ENCODE measurements at regions not wholly inside any gene's neighbourhood (a gene's known extent, or its start where the extent isn't known, plus 50 kb on each side); places are given as distances from the start of the nearest gene placed in this dataset.
"Not testable (repeated sequence)": the region's sequence is repeated elsewhere in the genome, so short reads cannot be mapped to it uniquely, and the experiment has no call there.

DNA sequence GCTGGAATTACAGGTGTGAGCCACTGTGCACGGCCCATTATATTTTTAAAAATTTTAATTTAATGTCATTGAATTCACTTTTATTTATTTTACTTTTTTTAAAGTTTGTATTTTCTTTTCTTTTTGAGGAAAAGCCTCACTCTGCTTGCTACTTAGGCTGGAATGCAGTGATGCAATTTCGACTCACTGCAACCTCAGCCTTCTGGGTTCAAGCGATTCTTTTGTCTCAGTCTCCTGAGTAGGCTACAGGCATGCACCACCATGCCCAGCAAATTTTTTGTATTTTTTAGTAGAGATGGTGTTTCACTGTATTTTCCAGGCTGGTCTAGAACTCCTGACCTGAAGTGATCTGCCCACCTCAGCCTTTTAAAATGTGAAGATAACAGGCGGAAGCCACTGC, 277.5 kb upstream of the HSFY2 start:
- DNase-seq (ENCODE audit: low spot score) = no peak

DNA sequence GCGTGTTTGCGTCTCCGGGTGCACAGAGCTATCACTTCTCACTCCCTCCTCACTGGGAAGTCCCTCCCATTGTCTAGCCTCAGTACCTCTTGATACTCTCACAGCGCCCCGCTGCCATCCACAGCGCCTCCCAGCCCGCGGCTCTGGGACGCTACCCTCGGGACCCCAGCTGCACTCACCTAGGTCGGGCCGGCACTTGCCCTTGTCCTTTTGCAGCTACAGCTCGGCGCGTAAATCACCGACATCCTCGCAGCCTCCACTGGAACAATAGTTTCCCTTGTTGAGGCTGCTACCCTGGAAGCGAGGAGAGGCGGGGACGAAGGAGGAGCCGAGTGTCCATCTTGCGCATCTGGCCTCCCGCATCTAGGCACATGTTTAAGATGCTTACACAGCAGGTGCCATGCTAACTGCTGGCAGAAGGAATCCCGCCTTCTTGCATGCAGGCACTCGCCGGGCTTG, 269.5 kb upstream of the HSFY2 start:
- DNase-seq (ENCODE audit: low spot score) = peak; percentile 24

DNA sequence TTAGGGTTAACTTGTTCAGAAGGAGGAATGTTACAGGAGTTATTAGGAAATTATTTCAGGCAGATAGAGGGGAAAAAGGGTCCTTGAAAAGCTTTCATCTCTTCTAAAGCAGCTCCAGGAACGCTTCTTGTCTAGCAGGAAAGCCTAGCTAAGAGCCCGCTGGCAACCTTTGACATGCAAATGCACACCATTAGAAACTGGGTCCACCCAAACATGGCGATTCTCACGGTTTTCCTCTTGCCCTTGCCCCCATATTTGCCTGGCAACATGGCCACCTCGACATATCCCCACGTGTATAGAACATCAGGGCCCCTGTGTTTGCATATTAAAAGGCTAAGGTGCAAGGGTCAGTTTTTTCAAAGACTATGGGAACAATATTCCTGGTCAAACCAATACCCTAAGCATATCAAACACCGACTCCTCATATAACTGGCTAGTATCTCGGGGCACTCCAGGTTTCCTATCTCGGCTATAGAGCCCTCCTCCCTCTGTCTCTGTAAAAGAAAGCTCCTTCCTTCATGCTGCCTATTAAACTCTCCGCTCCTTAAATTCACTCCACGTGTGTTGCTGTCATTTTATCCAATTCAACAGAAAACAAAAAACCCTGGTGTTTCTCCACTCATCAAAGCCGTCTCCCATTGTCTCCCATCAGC, 268.9 kb upstream of the HSFY2 start:
- peak; percentile 7 for DNase-seq (ENCODE audit: low spot score)

DNA sequence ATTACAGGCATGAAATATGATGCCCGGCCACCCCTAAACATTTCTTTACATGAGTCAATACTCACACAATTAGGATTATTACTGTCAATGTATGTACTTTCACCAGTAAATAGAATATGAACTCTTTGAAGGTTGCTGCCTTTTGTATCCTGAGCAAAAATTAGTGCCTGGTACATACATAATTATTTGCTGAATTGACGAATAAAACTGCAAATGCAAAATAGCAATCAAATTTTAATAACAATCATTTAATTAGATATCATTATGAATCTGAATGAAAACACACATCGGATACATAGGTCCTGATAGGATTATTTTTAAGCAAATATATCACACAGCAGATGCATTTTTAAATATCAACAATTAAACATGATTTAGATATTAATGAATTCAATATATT, 253.1 kb upstream of the HSFY2 start:
- no peak for DNase-seq (ENCODE audit: low spot score)

DNA sequence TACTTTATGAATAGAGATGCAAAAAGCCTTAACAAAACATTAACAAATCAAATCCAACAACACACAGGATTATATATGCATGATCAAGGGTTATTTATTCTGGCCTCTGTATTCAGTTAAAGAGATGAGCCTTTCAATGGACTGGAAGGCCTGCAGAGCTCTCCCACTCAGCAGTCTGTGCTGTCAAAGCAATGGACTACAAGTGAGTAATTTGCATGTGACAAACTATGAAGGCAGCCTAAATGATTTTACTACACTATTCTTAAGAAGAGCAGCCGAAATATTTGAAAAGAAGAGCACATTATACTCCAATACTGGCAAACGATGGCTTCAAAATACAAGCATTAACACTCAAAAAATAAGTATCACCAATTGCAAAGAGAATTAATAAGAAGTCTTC, 250.4 kb upstream of the HSFY2 start:
- no peak for DNase-seq (ENCODE audit: low spot score)

DNA sequence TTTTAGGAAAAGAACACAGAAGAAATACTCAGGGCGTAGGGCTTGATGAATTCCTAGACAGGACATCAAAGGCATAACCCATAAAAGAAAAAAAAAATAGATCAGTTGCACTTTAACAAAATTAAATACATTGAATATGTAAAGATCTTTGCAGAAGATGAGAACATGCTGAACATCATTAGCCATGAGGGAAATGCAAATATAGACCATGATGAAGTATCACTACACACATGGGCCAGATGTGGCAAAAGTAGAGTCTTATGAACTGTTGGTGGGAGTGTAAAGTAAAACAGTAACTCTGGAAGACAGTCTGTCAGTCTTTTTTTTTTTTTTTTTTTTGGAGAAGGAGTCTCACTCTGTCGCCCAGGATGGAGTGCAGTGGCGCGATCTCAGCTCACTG, 246.7 kb upstream of the HSFY2 start:
- DNase-seq (ENCODE audit: low spot score) = no peak

DNA sequence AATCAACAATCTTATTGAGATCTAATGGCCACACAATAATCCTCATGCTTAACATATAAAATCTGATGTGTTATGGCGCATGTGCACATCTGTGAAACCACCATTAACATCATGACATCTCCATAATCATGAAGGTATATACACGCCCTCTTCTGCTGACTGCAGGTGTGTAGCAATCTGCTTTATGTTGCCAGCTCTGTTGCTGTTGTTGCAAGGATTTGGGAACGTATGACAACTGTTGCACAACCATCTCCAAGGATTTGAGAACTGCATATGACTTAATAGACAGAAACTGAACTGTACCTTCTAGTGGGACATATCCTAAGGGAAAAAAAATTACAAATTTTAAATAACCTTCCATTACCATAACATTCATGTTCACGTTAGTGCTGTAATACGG, 243.5 kb upstream of the HSFY2 start:
- DNase-seq (ENCODE audit: low spot score) = no peak

DNA sequence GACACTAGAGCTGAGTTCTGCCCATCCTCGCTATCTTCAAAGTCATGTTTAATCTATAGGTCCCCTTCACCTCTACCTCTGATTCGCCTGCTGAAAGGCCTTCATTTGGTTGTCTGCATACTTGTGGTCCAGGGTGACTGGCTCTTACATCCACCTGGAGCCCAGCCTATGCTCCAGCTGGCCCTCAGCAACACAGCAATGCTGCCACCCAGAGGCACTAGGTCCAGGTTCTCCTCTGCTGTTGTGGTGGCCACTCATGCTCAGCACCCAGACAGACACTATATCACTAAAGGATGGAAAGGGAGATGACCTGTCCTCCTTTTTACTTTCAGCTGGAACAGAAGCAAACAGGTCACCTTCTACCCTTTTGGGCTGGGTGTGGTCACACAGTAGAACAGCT, 242.3 kb upstream of the HSFY2 start:
- no peak for DNase-seq (ENCODE audit: low spot score)

DNA sequence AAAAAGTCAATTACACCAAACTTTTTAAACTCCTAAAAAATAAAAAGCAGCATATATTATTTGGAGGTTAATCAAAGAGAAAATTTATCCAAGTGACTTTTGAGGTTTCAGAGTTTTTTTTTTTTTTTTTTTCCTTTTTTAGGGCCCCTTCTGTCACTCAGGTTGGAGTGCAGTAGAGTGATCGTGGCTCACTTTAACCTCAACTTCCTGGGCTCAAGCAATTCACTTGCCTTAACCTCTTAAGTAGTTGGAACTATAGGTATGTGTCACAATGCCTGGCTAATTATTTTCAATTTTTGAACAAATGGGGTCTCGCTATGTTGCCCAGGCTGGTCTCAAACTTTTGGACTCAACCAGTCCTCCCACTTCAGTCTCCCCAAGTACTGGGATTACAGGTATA, 241.7 kb upstream of the HSFY2 start:
- DNase-seq (ENCODE audit: low spot score) = no peak

DNA sequence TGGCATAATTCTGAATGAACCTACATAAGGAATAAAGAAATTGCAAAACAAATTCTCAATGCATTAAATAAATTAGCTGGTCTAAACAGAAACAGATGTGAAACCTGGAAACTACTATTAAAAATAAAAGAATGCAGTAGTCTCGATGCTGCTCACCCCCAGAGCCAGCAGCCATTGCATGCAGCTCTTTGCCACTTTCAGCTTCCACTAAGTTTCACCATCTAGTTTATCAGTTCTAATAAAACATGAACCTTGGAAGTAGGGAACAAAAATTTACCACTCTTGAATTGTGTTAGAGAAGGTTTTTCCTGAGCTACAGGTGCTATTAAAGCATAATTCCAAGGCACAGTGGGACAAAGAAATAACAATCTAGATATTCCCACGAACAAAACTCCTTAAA, 239.4 kb upstream of the HSFY2 start:
- DNase-seq (ENCODE audit: low spot score) = no peak

DNA sequence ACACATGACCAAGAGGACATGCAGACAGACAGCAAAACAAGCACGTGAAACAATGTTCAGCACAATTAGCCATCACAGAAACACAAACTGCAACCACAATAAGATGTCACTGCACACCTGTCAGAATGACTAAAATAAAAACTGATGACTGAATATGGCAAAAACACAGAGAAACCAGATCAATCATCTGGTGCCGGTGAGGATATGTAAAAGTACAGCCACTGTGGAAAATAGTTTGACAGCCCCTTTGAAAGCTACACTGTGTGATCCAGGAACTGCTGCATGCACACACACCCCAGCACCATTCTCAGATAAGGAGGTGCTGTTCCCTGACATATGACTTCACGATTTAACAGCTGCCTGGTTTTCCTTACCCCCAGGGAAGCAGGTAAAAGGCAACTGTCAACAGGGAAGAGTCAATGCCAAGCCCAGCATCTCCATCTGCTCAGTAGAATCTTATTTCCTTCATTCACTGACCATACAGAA, 238.1 kb upstream of the HSFY2 start:
- DNase-seq (ENCODE audit: low spot score) = no peak

DNA sequence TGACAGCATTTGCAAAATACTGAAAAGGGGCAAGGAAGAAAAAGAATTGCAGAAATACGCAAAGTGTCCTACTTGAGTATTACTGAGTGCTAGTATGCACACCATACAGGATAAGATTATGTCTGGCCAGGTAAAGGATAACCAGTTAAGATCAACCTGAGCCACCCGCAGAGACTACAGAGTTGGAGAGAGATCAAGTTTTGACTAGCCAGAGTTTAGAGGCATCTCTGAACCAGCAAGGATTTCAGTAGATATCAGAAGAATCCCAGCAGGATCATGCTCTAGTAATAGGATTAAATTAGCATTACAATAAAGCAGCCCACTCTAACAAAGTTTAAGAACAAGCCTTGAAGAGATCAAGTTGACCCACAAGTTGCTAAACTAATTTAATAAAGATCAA, 232.7 kb upstream of the HSFY2 start:
- no peak for DNase-seq (ENCODE audit: low spot score)

DNA sequence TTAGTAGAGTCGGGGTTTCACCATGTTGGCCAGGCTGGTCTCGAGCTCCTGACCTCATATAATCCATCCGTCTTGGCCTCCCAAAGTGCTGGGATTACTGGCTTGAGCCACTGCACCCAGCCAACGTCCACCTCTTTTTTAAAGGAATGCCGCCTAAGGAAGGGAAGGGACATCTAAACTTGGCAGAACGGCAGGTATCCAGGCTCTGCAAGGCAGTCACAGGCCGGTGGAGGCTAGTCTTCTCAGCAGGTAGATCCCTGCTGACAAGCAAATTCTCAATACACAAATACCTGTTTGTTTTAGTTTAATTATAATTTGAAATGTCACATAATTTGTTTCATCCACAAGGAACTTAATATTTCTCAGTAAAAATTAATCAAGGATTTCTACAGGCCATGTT, 232.0 kb upstream of the HSFY2 start:
- no peak for DNase-seq (ENCODE audit: low spot score)

DNA sequence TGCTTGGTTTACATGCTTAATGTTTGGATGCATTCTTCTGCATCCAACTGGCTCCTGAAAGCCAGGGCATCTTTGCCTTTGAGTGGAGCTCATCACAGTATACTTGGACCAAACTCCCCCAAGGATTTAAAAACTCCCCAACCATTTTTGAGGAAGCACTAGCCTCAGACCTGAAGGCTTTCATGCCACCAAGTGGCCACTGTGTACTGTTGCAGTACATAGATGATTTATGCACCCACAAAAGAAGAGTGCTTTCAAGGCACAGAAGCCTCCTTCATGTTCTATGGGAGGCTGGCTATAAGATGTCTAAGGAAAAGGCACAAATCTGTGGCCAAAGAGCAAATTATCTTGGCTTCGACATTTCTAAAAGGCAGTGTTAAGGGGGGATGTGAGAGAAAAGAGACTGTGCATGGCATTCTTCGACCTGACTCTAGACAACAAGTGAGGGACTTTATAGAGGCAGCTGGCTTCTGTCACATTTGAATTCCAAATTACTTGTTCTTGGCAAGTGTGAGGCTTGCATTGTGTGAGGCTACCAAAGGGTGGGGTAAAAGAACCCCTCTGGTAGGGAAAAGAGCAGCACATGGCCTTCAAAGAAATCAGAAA, 224.2 kb upstream of the HSFY2 start:
- DNase-seq (ENCODE audit: low spot score) = no peak

DNA sequence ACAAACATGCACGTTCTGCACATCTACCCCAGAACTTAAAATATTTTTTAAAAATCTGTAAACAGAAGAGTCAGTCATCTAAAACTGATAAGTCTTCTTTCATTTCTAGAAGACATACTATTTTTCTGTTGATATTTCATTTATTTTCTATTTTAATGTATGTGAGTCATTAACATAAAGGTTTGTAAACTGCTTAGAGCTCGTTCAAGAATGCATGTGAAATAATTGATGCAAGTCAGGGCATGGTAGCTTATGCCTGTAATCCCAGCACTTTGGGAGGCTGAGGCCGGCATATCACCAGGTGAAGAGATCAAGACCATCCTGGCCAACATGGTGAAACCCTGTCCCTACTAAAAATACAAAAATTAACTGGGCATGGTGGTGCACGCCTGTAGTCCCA, 219.9 kb upstream of the HSFY2 start:
- DNase-seq (ENCODE audit: low spot score) = no peak

DNA sequence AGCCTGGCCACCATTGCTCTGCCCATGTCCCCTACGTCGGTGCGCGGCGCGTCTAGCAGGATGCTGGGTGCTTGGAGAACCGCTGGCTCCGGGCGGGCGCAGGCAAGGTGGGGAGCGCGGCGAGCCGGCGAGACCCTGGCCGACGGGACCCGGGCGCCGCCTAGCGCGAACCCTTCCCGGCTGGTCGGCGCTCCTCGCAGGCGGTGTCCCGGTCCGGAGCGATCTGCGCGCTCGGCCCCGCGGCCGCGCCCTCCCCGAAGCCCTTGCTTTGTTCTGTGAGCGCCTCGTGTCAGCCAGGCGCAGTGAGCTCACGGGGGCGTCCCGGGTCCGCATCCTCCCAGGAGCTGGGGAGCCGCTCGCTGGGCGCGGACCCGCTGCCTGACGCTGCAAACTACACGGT, 219.1 kb upstream of the HSFY2 start:
- DNase-seq (ENCODE audit: low spot score) = not testable (repeated sequence)

DNA sequence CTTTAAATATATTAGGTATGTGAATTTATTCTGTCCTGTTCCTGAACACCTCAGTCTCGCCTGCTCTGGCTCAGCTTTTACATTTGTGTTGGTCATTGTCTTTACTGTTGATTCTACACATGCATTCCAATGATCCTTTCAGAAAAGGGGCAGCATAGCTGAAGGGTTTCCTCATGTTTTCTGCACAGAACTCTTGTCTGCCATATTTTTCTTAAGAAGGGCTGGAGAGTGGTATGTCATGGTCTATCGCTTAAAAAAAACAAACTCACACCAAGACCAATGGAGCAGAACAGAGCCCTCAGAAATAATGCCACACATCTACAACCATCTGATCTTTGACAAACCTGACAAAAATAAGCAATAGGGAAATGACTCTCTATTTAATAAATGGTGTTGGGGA, 215.8 kb upstream of the HSFY2 start:
- no peak for DNase-seq (ENCODE audit: low spot score)

DNA sequence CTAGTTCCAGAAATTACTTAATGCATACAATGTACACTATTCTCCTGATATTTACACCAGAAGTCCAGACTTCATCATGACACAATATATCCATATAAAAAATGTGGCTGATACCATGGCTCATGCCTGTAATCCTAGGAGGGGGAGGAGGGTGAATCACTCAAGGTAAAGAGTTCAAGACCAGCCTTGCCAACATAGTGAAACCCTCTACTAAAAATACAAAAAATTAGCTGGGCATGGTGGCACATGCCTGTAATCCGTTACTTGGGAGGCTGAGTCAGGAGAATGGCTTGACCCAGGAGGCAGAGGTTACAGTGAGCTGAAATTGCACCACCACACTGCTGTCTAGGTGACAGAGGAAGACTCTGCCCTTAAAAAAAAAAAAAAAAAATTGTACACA, 192.5 kb upstream of the HSFY2 start:
- no peak for DNase-seq (ENCODE audit: low spot score)

DNA sequence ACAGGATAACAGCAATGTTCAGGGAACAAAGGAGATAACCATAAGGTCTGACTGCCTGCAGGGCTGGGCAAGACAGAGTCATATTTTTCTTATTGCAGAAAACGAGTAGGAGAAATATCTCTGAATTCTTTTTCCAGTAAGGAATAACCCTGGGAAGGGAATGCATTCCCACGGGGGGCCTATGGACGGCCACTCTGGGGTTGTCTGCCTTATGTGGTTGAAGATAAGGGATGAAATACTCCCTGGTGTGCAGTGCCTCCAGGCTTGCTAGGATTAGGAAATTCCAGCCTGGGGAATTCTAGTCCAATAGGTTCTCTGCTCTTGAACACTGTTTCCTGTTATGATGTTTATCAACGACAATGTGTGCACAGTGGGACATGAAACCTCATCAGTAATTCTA, 185.3 kb upstream of the HSFY2 start:
- no peak for DNase-seq (ENCODE audit: low spot score)

DNA sequence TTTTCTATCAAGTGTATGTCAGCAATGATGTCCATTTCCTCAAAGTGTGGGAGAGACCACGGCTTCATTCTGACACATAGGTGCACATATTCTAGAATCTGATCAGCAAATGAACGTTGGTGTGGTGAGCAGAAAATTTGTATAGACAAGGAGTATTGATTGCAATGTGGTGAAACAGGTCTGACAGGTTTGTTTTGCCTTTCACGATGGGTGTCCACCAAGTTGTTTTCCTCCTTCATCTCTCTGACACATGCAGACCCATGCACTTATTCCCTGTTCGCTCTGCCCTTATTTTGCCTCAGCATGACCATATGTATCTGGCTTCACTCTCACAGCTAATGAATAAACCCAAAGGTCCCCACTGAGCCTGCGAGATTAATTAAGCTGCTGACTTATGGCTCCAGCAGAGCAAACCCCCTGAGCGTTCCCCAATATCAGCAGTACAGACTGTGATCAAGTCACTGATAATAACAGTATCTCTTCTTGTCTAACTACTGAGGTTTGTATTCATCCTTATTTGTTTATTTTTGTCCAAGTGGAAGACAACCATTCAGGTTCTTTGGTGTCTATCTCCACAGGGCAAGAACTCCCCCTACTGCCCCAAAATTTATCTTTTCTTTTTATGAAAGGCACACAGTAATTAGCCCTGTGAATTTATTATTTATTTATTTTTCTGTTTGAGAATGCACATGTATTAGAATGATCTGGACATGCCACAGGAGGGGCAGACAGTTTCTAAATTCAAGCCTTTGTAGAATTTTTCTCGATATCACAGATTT, 178.3 kb upstream of the HSFY2 start:
- DNase-seq (ENCODE audit: low spot score) = no peak

DNA sequence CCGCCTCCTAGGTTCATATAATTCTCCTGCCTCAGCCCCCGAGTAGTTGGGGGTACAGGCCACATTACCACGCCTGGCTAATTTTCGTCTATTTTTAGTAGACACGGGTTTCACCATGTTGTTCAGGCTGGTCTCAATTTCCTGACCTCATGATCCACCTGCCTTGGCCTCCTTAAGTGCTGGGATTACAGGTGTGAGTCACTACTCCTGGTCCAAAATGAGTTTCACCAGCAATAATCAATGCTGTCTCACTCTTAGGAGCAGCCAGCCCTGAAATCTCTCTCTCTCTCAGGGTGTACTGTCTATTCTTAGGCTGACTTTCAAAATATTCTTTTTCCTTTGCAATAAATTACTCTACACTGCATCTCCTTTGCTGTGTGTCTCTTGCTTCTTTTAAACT, 177.5 kb upstream of the HSFY2 start:
- DNase-seq (ENCODE audit: low spot score) = no peak

DNA sequence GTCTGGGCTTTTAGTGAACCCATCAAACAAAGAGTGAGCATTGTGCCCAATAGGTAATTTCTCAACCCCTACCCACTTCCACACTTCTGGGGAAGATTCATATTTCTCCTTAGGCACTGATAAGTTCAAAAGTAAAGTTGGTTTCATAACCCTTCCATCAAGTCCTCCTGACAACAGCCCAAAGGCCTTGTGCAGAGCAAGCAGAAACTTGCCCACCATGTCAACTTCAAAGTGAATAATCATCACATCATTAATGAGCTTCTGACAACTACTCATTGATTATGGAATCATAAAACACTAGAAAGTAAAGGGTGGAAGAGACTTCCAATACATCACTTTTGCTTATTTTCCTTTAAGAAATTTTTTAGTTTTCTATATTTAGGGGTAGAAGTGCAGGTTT, 163.3 kb upstream of the HSFY2 start:
- DNase-seq (ENCODE audit: low spot score) = no peak

DNA sequence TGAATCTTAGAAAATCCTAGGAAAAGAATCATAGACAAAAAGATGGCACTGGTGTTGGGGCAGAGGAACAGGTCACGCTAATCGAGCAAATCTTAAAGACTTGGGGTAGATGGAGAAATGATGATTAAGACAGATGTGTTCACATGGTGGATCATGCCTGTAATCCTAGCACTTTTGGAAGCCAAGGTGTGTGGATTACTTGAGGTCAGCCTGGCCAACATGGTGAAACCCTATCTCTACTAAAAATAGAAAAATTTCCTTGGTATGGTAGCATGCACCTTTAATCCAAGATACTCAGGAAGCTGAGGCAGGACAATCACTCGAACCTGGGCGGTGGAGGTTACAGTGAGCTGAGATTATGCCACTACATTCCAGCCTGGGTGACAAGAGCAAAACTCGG, 145.7 kb upstream of the HSFY2 start:
- DNase-seq (ENCODE audit: low spot score) = no peak
